Small intestine (tissue), 7 donors: ENCODE measurements at regions not wholly inside any gene's neighbourhood (a gene's known extent, or its start where the extent isn't known, plus 50 kb on each side); places are given as distances from the start of the nearest gene placed in this dataset.
A peak's percentile ranks its signal among the peaks of the same experiment; 100 is the strongest.
"Not testable (repeated sequence)": the region's sequence is repeated elsewhere in the genome, so short reads cannot be mapped to it uniquely, and the experiment has no call there.

ENCODE experiments used
- DNase-seq, 2 donors: peaks; one replicate each; pipeline versions ENCODE4 v3.0.0 to v3.0.0-alpha.2; 2013
- FAIRE-seq: peaks from 2 replicates; lab custom pipeline; 2012; peaks lifted over from hg19 to GRCh38; lab: Jason Lieb, UNC
- H3K27ac ChIP-seq, 3 donors: one replicate each; pipeline ENCODE4 v1.5.1; 2013; ENCODE audit warnings: low read length in 2 of 3, mild to moderate bottlenecking in 2 of 3, control low read depth in 1 of 3, inconsistent platforms in 1 of 3, low read depth in 1 of 3, moderate library complexity in 1 of 3
- H3K27me3 ChIP-seq, 3 donors: one replicate each; pipeline ENCODE4 v1.6.1; 2013; ENCODE audit warnings: low read length in 3 of 3, inconsistent platforms in 1 of 3; ENCODE audit not compliant: control insufficient read depth in 3 of 3, insufficient read depth in 3 of 3
- H3K36me3 ChIP-seq, 3 donors: one replicate each; pipeline ENCODE4 v1.6.1; 2013; ENCODE audit warnings: low read length in 3 of 3, inconsistent platforms in 1 of 3, low read depth in 1 of 3, mild to moderate bottlenecking in 1 of 3, moderate library complexity in 1 of 3; ENCODE audit not compliant: control insufficient read depth in 3 of 3, insufficient read depth in 2 of 3
- H3K4me1 ChIP-seq, 3 donors: one replicate each; pipeline ENCODE4 v1.6.1; 2013; ENCODE audit warnings: low read length in 2 of 3, inconsistent platforms in 1 of 3, low read depth in 1 of 3, mild to moderate bottlenecking in 1 of 3, moderate library complexity in 1 of 3; ENCODE audit not compliant: control insufficient read depth in 3 of 3, insufficient read depth in 2 of 3
- H3K4me3 ChIP-seq, 3 donors: one replicate each; pipeline ENCODE4 v1.5.1; 2013; ENCODE audit warnings: low read length in 3 of 3, control low read depth in 1 of 3, inconsistent platforms in 1 of 3, low read depth in 1 of 3, mild to moderate bottlenecking in 1 of 3, moderate library complexity in 1 of 3
- H3K9me3 ChIP-seq, 2 donors: one replicate each; pipeline ENCODE4 v1.6.1; 2013; ENCODE audit warnings: low read depth in 1 of 2, low read length in 1 of 2; ENCODE audit not compliant: control insufficient read depth in 2 of 2, insufficient read depth in 1 of 2
- WGBS, 3 donors: extraction: QIAGEN DNeasy Blood & Tissue Kit; methylation state at CpG; one replicate each; pipeline ENCODE4 v1.1.7; 2013; 5-methylcytosine and 5-hydroxymethylcytosine counted together
- donor health status: healthy with polysubstance abuse.
- donor health status: control.
- donor health status: control.
- donor health status: Bipolar disorder and iron deficiency.
- donor health status: healthy.

DNA sequence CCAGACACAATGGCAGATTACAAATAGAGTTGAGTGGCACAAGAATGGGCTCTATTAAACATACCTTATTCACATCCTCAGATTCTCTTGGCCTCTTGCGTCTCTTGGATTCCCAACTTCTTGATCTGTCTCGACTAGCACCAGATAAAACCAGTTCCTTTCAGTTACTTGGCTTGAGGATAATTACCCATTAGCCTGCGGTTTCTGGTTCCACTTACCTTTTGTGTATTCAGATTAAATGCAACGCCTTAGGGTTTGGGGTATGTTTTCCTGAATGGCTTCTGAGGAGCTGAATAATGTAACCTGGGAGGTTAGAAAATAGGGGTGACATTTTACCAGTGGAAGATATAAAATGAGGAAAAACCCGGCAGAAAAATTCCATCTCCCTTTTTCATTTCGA, 154.4 kb upstream of the TSPY2 start:
- FAIRE-seq, H3K4me3 ChIP-seq, H3K4me1 ChIP-seq, DNase-seq, H3K36me3 ChIP-seq, H3K27ac ChIP-seq, H3K27me3 ChIP-seq, H3K9me3 ChIP-seq: not testable (repeated sequence)
- WGBS, 3 donors = 44 to 62% methylated on average over 4 to 6 of the region's 6 CpGs; no CpG with 5 or more reads in 1 of the 3 donors

DNA sequence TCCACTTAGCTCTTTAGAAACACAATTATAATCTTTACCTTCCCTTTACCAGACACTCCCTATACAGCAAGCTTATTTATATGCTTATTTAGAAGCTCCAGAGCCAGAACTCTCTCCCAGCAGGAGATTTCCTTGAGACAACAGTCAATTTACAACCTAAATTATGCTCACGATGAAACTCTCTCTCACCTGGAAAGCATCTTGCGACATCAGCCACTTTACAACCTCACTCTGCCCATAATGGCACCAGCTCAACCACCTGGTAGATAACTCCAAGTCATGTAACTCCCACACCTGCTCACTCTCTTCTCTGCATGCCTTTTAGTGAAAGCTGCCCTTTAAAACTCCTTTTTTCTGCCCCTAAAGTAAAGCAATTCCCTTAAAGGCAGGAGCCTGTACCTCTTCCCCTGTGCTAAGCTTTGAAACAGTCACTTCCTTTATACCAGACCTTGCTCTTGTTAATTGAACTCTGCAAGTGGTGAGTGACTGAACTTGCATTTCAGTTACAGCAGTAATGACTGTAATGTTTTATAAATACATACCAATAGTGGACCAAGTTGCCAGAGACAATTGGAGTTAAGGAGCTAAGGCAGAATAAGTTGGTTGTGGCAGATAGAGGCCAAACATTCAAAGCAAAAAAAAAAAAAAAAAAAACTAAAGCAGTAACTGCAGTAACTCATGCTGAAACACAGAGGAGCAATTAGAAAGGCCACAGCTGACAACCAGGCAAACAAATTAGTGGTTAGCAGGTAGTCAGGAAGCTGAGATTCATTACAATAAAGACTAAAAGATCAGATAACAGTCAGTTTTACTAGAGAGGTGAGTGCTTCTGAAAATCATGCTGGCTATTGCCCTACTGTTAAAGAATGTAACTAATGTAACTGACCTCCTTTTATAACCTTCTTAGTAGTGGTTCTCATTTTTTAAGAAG, 115.1 kb upstream of the TSPY2 start:
- H3K4me1 ChIP-seq, FAIRE-seq, H3K27ac ChIP-seq, H3K9me3 ChIP-seq, H3K27me3 ChIP-seq, H3K4me3 ChIP-seq, H3K36me3 ChIP-seq: not testable (repeated sequence)
- WGBS, 3 donors = 11 to 14% methylated on average over 2 of the region's 2 CpGs; no CpG with 5 or more reads in 1 of the 3 donors
- DNase-seq = peak in 1 of 2 donors; percentile 21

DNA sequence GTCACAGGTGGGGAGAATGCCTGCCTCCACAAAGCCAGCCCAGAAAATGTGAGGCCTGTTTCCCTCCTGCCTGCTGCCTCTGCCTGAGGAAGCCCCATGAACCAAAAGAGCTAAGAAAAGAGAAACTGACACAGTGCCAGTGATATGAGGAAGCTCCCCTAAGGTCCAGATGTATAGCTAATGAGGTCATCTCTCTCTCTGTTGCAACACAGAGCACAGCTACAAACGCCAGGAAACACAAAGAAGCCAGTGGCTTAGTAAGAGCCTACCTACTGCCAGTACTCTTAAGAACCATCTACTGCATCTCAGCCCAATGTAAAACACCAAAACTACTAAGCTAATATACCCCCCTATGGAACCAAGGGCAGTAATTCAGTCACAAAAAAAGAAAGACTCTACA, 109.9 kb upstream of the TSPY2 start:
- not testable (repeated sequence) for H3K27me3 ChIP-seq, H3K9me3 ChIP-seq, DNase-seq, FAIRE-seq, H3K27ac ChIP-seq, H3K4me3 ChIP-seq, H3K4me1 ChIP-seq, H3K36me3 ChIP-seq
- WGBS, 3 donors = 0 to 12% methylated on average over 1 of the region's 1 CpG; no CpG with 5 or more reads in 1 of the 3 donors
